Lower lobe of right lung (tissue), 2 donors: ENCODE measurements at regions not wholly inside any gene's neighbourhood (a gene's known extent, or its start where the extent isn't known, plus 50 kb on each side); places are given as distances from the start of the nearest gene placed in this dataset.

ENCODE experiments used
- ATAC-seq, 2 donors: fragments of 200-7000 bp; cut with Tn5 transposase; one replicate each; pipeline ENCODE4 v1.9.1; 2020 to 2022; ENCODE audit warnings: mild to moderate bottlenecking in 2 of 2, moderate library complexity in 2 of 2
- DNase-seq: peaks from one replicate; pipeline ENCODE4 v3.0.0-alpha.2; 2020
- H3K27ac ChIP-seq: fragments of 200-600 bp; one replicate; pipeline ENCODE4 v1.8.0; 2022
- H3K27me3 ChIP-seq: fragments of 200-600 bp; one replicate; pipeline ENCODE4 v1.8.0; 2022; ENCODE audit warnings: low read depth
- H3K36me3 ChIP-seq: fragments of 200-600 bp; one replicate; pipeline ENCODE4 v1.8.0; 2022; ENCODE audit warnings: mild to moderate bottlenecking
- H3K4me1 ChIP-seq: fragments of 200-600 bp; one replicate; pipeline ENCODE4 v1.8.0; 2022
- H3K4me3 ChIP-seq: fragments of 200-600 bp; one replicate; pipeline ENCODE4 v1.8.0; 2022; ENCODE audit warnings: mild to moderate bottlenecking
- H3K9me3 ChIP-seq: fragments of 200-600 bp; one replicate; pipeline ENCODE4 v1.8.0; 2022
- CTCF ChIP-seq: fragments of 200-600 bp; IDR thresholded peaks from one replicate; pipeline ENCODE4 v1.8.0; 2022; ENCODE audit warnings: antibody characterized with exemption, mild to moderate bottlenecking
- intact Hi-C: fragments of 100-400 bp; cut with DNase I; formaldehyde crosslinking; loops from one replicate; pipeline ENCODE4 v1.11.0; 2022
- donor health status: DM: no; HTN: yes; CAD: no; lungs with severe emphysema.

- ATAC-seq (no peak), DNase-seq (no peak)
- H3K9me3 ChIP-seq, result no peaks in the 10 kb centered on the region
- intact Hi-C loops, result no loop called here
- no peak overlapping the region for H3K4me3 ChIP-seq
- TF ChIP-seq CTCF, result no peak
- no peaks in the 10 kb centered on the region for H3K36me3 ChIP-seq
- H3K4me1 ChIP-seq, result no peaks in the 10 kb centered on the region
- H3K27me3 ChIP-seq, result no peaks in the 10 kb centered on the region
- no peak overlapping the region for H3K27ac ChIP-seq
These were observed 252.7 kb downstream of the KIF20B start for GRCh38 chr10:89954061-89954460.

GRCh38 chr10:89954787-89955566 is 253.6 kb downstream of the KIF20B start:
- H3K27ac ChIP-seq, result no peak overlapping the region
- H3K36me3 ChIP-seq, result no peaks in the 10 kb centered on the region
- intact Hi-C loops, result no loop called here
- H3K27me3 ChIP-seq, result no peaks in the 10 kb centered on the region
- no peak overlapping the region for H3K4me3 ChIP-seq
- no peak for ATAC-seq
- DNase-seq, result no peak
- TF ChIP-seq CTCF, result peak; percentile 31
- no peaks in the 10 kb centered on the region for H3K4me1 ChIP-seq
- no peaks in the 10 kb centered on the region for H3K9me3 ChIP-seq

DNA sequence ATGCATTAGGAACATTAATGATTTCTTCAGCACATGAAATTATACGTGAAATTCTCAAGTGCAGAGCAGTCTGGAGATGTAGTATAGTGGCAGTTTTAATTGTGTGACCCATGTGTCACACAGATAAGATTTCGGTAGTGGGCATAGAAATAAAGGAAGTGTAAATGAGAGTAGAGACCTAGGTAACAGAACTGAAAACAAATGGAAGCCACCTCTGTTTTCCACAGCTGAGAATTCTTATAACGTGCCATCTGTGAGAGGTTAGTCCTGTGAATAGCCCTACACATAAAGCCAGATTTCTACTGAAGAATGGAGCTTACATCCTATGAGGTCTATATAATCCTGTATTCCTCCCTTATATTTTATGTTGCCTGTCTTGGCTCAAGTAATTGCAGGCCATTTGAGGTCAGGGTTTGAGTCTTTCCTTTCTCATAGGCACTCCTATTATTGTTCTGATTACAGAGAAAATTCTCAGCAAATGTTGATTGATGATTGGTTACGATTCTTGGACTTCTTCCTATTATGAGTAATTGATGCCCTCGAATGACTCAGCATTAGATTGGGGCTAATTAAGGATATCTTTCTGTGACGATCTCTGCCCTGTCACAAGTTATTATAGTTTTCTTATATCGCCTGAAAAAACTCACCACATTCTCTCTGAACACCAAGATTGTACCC is 258.2 kb downstream of the KIF20B start:
- Histone ChIP-seq H3K4me1 (no peaks in the 10 kb centered on the region), H3K27me3 (no peaks in the 10 kb centered on the region), H3K27ac (no peak overlapping the region), H3K9me3 (no peaks in the 10 kb centered on the region), H3K4me3 (no peak overlapping the region), H3K36me3 (no peaks in the 10 kb centered on the region)
- no peak for TF ChIP-seq CTCF
- intact Hi-C loops, result no loop called here
- DNase-seq (no peak), ATAC-seq (no peak)

DNA sequence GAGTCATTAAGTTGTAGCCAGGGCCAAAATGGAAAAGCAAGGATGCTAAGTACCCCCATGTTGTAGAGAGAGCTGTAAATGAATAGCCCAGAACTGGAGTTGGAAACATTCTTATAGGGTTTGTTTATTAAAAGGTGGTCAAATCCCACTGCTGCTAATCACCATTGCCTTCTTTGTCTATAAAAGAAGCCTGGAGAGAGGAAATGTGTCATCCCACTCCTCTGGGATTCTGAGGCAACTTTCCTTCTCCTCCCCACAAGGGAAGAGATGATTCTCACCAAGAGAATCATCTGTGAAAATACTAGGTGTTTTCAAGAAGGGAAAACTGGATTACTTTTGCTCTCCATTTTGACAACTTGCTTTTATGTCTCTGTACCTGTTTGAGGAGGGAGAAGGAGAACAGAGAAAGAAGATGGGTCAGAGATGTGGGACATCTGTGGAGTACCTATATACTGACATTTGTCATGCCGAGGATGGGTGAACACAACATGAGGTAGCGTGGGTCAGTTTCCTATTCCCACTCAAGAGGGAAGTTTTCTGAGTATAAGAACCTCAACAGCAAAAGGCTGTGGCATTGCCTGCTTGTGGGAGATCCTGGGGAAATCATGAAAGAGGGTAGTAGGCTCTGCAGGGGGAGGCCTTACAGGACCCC is 262.2 kb downstream of the KIF20B start:
- H3K27ac ChIP-seq, result no peak overlapping the region
- intact Hi-C loops, result no loop called here
- no peak for ATAC-seq
- H3K4me3 ChIP-seq, result no peak overlapping the region
- no peaks in the 10 kb centered on the region for H3K27me3 ChIP-seq
- TF ChIP-seq CTCF, result no peak
- no peaks in the 10 kb centered on the region for H3K4me1 ChIP-seq
- no peak for DNase-seq
- no peaks in the 10 kb centered on the region for H3K9me3 ChIP-seq
- no peaks in the 10 kb centered on the region for H3K36me3 ChIP-seq

- no peak overlapping the region for H3K27ac ChIP-seq
- ATAC-seq (no peak), DNase-seq (no peak)
- H3K27me3 ChIP-seq, result no peaks in the 10 kb centered on the region
- TF ChIP-seq CTCF, result no peak
- intact Hi-C loops, result no loop called here
- no peak overlapping the region for H3K4me3 ChIP-seq
- H3K4me1 ChIP-seq, result no peaks in the 10 kb centered on the region
- no peaks in the 10 kb centered on the region for H3K36me3 ChIP-seq
- no peaks in the 10 kb centered on the region for H3K9me3 ChIP-seq
These were observed 264.8 kb downstream of the KIF20B start for GRCh38 chr10:89966211-89966610.
